OCI-LY3 (cell line): ENCODE measurements at regions not wholly inside any gene's neighbourhood (a gene's known extent, or its start where the extent isn't known, plus 50 kb on each side); places are given as distances from the start of the nearest gene placed in this dataset.

Experiments used
- EZH2phosphoT487 ChIP-seq: fragments of 200-600 bp; shearing (Covaris generic); IDR thresholded peaks from 2 replicates; pipeline ENCODE4 v1.6.1; 2018; ENCODE audit warnings: antibody characterized with exemption, mixed run types, low read depth
- TF ChIP-seq, protein P1 (sequence below): fragments of 200-600, 300-600 bp; sonication (generic); IDR thresholded peaks from 2 replicates; pipeline ENCODE4 v1.5.1; 2014; ENCODE audit warnings: antibody characterized with exemption, low read length, low read depth

DNA sequence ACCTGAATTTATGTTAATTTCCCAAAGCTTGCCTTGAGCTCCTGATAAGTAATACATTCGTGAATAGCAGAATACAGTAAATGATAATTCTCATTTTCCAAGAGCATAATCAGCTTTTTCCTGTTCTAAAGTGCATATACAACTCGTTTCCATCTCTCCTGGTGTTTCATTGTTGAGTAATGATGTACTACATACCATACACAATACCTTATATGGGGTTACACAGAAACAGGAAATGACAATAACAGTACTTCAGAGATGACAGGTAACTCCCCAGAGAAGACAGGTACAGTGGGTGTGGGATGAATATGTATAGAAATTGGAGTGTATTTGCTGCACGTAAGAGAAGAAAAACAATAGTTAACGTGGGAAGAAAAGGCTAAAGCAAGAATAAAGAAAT, 287.1 kb downstream of the TENT4A start:
- TF ChIP-seq, protein P1, sequence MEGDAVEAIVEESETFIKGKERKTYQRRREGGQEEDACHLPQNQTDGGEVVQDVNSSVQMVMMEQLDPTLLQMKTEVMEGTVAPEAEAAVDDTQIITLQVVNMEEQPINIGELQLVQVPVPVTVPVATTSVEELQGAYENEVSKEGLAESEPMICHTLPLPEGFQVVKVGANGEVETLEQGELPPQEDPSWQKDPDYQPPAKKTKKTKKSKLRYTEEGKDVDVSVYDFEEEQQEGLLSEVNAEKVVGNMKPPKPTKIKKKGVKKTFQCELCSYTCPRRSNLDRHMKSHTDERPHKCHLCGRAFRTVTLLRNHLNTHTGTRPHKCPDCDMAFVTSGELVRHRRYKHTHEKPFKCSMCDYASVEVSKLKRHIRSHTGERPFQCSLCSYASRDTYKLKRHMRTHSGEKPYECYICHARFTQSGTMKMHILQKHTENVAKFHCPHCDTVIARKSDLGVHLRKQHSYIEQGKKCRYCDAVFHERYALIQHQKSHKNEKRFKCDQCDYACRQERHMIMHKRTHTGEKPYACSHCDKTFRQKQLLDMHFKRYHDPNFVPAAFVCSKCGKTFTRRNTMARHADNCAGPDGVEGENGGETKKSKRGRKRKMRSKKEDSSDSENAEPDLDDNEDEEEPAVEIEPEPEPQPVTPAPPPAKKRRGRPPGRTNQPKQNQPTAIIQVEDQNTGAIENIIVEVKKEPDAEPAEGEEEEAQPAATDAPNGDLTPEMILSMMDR = no peak
- no peak for TF ChIP-seq EZH2phosphoT487
